NB4 (cell line): ENCODE measurements at regions not wholly inside any gene's neighbourhood (a gene's known extent, or its start where the extent isn't known, plus 50 kb on each side); places are given as distances from the start of the nearest gene placed in this dataset.

ENCODE experiments used
- DNase-seq: peaks from one replicate; pipeline ENCODE4 v3.0.0; 2010; ENCODE audit warnings: low read depth
- H3K4me3 ChIP-seq: one replicate; pipeline ENCODE4 v1.5.1; 2011; ENCODE audit warnings: mild to moderate bottlenecking, low read depth, low read length, moderate library complexity
- MAX ChIP-seq: IDR thresholded peaks from 2 replicates; pipeline ENCODE4 v1.6.1; 2011; ENCODE audit warnings: low read depth, low read length
- MYC ChIP-seq: IDR thresholded peaks from 2 replicates; pipeline ENCODE4 v1.6.1; 2011; ENCODE audit warnings: low read depth, low read length
- POLR2A ChIP-seq: IDR thresholded peaks from 2 replicates; pipeline ENCODE4 v1.6.1; 2011; ENCODE audit warnings: mild to moderate bottlenecking; ENCODE audit not compliant: insufficient read length; ENCODE audit errors: extremely low read depth
- TF ChIP-seq, protein P1 (sequence below): IDR thresholded peaks from one replicate; pipeline ENCODE4 v1.5.1; 2012; ENCODE audit warnings: low read depth, low read length

DNA sequence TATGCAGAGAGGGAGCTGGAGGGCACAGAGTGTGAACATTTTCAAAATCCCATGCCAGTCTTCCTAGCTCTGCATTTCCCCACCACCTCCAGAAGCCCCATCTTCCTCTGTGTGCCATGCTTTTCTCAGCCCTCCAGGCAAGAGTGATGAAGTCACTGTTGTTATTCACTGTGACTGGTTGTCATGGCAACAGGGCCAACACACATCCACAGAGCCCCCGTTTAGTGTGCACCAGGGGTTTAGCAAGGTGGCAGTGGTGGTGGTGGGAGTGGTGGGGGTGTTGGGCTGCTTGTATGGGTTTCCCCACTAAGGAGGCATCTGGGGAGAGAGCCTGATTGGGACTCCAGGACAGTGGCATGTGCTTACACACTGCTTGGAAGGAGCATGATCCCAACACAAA is 309.9 kb upstream of the ASIC2 start:
- TF ChIP-seq POLR2A (no peak), MYC (no peak), MAX (no peak)
- TF ChIP-seq, protein P1, sequence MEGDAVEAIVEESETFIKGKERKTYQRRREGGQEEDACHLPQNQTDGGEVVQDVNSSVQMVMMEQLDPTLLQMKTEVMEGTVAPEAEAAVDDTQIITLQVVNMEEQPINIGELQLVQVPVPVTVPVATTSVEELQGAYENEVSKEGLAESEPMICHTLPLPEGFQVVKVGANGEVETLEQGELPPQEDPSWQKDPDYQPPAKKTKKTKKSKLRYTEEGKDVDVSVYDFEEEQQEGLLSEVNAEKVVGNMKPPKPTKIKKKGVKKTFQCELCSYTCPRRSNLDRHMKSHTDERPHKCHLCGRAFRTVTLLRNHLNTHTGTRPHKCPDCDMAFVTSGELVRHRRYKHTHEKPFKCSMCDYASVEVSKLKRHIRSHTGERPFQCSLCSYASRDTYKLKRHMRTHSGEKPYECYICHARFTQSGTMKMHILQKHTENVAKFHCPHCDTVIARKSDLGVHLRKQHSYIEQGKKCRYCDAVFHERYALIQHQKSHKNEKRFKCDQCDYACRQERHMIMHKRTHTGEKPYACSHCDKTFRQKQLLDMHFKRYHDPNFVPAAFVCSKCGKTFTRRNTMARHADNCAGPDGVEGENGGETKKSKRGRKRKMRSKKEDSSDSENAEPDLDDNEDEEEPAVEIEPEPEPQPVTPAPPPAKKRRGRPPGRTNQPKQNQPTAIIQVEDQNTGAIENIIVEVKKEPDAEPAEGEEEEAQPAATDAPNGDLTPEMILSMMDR = no peak
- DNase-seq = no peak
- H3K4me3 ChIP-seq = no peak overlapping the region

DNA sequence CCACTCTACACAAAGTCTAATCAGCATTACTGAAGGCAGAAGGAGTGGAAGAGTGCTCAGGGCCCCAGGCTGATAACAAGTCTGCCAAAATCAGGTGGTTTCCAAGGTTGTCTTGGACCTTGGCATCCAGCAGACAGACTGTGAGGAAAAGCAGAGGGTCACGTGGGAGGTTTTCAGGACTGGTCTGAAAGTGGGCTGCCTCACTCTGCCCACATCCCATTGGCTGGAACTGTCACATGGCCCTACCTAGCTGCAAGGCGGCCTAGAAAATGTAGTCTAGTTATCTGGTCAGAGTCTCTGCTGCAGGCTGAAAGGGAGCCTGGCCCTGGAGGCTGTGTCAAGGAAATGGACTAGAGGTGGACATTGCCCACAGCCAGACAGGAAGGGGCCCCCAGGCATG is 310.7 kb upstream of the ASIC2 start:
- TF ChIP-seq, protein P1 = no peak
- TF ChIP-seq MYC = no peak
- no peak for TF ChIP-seq POLR2A
- TF ChIP-seq MAX = no peak
- no peak for DNase-seq
- H3K4me3 ChIP-seq = no peak overlapping the region

- no peak for DNase-seq
- H3K4me3 ChIP-seq = no peak overlapping the region
- TF ChIP-seq POLR2A (no peak), MYC (no peak), MAX (no peak)
- TF ChIP-seq, protein P1 = no peak
Measured at GRCh38 chr17:33611532-33611931, 318.4 kb upstream of the ASIC2 start.

GRCh38 chr17:33615861-33616260 is 322.8 kb upstream of the ASIC2 start:
- DNase-seq = no peak
- TF ChIP-seq POLR2A (no peak), MAX (no peak), MYC (no peak)
- TF ChIP-seq, protein P1 = no peak
- H3K4me3 ChIP-seq = no peak overlapping the region

- H3K4me3 ChIP-seq = no peak overlapping the region
- TF ChIP-seq MYC = no peak
- TF ChIP-seq, protein P1 = no peak
- no peak for TF ChIP-seq POLR2A
- DNase-seq = no peak
Measured at GRCh38 chr17:33623841-33624240, 330.7 kb upstream of the ASIC2 start.
